OCI-LY1 (cell line): ENCODE measurements at regions not wholly inside any gene's neighbourhood (a gene's known extent, or its start where the extent isn't known, plus 50 kb on each side); places are given as distances from the start of the nearest gene placed in this dataset.

Experiments used
- CTCF ChIP-seq: fragments of 200-600 bp; sonication (generic), shearing (Covaris generic); IDR thresholded peaks from 2 replicates; pipeline ENCODE4 v1.5.1; 2017; ENCODE audit warnings: mild to moderate bottlenecking, antibody characterized with exemption, low read length, moderate library complexity, mixed read lengths
- EZH2 ChIP-seq: fragments of 200-600 bp; sonication (generic), shearing (Covaris generic); IDR thresholded peaks from 2 replicates; pipeline ENCODE4 v1.8.0; 2017; ENCODE audit warnings: borderline replicate concordance, mixed run types, mild to moderate bottlenecking, antibody characterized with exemption, low read length, moderate library complexity, mixed read lengths

- TF ChIP-seq CTCF (peak; percentile 45), EZH2 (no peak)
Measured at GRCh38 chr6:1515280-1515679, 94.4 kb upstream of the FOXC1 start.
